ENCODE measurements at regions not wholly inside any gene's neighbourhood (a gene's known extent, or its start where the extent isn't known, plus 50 kb on each side); places are given as distances from the start of the nearest gene placed in this dataset.

DNA sequence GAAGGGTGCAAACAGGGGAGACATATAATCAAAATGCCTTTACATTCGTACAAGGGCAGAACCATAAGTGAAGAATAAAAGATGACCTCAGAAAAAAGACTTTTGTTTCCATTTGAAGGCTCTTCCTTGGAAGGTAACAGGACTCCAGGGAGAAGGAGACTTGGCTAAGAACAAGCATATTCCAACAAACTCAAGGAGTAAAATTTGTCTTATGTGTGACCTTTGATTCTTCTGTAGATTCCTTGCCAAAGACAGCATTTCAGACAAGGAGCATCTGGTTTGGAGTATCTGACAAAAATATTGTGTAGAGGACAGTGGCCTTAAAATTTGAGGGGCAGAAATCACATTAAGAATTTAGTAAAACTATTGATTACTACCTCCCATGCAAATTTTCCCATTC is 991.9 kb downstream of the FLRT2 start:
- Histone ChIP-seq H3F3A (ENCODE audit: insufficient read depth, low read length, poor library complexity, severe bottlenecking) (no peaks in the 10 kb centered on the region), H3K9me2 (ENCODE audit: insufficient read depth, low read length) (no peaks in the 10 kb centered on the region), H4K20me1 (ENCODE audit: insufficient read depth) (no peaks in the 10 kb centered on the region), H3K9ac (ENCODE audit: low read length) (no peak overlapping the region), H3K27ac (ENCODE audit: low read length) (no peak overlapping the region), H3K36me3 (ENCODE audit: insufficient read depth, low read length) (no peaks in the 10 kb centered on the region), H3K9me3 (ENCODE audit: low read length) (no peaks in the 10 kb centered on the region), H3K4me2 (ENCODE audit: low read length) (no peak overlapping the region), H3K27me3 (ENCODE audit: insufficient read depth, low read depth, low read length) (no peaks in the 10 kb centered on the region), H2AFZ (ENCODE audit: low read depth, low read length) (no peak overlapping the region), H3K4me3 (ENCODE audit: low read length) (no peak overlapping the region), H3K79me2 (replicated peaks; ENCODE audit: insufficient read depth, low read length) (no peaks in the 10 kb centered on the region)
- TF ChIP-seq TAF1 (IDR thresholded peaks at IDR 0.05; ENCODE audit: low read depth) (no peak), POLR2AphosphoS5 (IDR thresholded peaks at IDR 0.05) (no peak), EP300 (conservative IDR thresholded peaks at IDR 0.05; ENCODE audit: poor library complexity, severe bottlenecking) (no peak), EZH2 (IDR thresholded peaks at IDR 0.05; ENCODE audit: borderline replicate concordance, insufficient read depth, low read length, poor library complexity, severe bottlenecking) (no peak), MXI1 (conservative IDR thresholded peaks at IDR 0.05; ENCODE audit: poor library complexity, severe bottlenecking) (no peak), SMC3 (conservative IDR thresholded peaks at IDR 0.05; ENCODE audit: poor library complexity) (no peak), RAD21 (conservative IDR thresholded peaks at IDR 0.05) (no peak)
- TF ChIP-seq, protein P1, sequence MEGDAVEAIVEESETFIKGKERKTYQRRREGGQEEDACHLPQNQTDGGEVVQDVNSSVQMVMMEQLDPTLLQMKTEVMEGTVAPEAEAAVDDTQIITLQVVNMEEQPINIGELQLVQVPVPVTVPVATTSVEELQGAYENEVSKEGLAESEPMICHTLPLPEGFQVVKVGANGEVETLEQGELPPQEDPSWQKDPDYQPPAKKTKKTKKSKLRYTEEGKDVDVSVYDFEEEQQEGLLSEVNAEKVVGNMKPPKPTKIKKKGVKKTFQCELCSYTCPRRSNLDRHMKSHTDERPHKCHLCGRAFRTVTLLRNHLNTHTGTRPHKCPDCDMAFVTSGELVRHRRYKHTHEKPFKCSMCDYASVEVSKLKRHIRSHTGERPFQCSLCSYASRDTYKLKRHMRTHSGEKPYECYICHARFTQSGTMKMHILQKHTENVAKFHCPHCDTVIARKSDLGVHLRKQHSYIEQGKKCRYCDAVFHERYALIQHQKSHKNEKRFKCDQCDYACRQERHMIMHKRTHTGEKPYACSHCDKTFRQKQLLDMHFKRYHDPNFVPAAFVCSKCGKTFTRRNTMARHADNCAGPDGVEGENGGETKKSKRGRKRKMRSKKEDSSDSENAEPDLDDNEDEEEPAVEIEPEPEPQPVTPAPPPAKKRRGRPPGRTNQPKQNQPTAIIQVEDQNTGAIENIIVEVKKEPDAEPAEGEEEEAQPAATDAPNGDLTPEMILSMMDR (IDR thresholded peaks at IDR 0.05; ENCODE audit: poor library complexity, severe bottlenecking): no peak
- TF ChIP-seq, protein P2, sequence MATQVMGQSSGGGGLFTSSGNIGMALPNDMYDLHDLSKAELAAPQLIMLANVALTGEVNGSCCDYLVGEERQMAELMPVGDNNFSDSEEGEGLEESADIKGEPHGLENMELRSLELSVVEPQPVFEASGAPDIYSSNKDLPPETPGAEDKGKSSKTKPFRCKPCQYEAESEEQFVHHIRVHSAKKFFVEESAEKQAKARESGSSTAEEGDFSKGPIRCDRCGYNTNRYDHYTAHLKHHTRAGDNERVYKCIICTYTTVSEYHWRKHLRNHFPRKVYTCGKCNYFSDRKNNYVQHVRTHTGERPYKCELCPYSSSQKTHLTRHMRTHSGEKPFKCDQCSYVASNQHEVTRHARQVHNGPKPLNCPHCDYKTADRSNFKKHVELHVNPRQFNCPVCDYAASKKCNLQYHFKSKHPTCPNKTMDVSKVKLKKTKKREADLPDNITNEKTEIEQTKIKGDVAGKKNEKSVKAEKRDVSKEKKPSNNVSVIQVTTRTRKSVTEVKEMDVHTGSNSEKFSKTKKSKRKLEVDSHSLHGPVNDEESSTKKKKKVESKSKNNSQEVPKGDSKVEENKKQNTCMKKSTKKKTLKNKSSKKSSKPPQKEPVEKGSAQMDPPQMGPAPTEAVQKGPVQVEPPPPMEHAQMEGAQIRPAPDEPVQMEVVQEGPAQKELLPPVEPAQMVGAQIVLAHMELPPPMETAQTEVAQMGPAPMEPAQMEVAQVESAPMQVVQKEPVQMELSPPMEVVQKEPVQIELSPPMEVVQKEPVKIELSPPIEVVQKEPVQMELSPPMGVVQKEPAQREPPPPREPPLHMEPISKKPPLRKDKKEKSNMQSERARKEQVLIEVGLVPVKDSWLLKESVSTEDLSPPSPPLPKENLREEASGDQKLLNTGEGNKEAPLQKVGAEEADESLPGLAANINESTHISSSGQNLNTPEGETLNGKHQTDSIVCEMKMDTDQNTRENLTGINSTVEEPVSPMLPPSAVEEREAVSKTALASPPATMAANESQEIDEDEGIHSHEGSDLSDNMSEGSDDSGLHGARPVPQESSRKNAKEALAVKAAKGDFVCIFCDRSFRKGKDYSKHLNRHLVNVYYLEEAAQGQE (IDR thresholded peaks at IDR 0.05; ENCODE audit: borderline replicate concordance): no peak

DNA sequence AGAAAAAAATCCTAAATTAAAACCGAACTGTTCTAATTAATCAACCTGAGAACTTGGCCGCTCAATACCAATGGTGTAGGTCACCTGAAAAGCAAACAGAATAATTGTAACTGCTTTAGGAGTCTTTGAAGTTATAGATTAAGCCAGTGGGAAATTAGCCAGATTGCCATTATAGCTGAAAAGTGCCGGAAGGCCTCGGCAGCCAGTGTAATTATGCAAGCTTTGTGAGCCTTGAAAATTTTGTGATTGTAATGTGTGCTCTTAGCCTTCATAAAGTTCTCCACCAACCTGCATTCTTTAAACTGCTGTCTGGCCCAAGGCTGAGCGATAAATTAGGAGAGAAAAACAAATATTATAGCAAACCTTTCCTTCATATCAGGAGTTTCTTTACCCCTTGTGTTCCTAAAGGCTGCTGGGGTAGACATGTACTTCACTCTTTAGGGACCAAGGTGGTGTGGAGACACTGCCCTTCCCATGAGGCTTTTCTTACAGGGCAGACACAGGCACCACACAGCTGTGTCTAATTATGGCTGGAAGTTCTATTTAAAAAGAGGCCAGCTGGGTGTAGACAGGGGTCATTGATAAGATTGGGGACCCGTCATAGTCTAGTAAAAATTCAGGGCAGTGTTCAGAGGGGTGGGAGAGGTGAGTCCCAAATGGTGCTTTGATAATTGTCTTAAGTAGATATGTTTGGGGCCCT is 991.2 kb downstream of the FLRT2 start:
- TF ChIP-seq MXI1 (conservative IDR thresholded peaks at IDR 0.05; ENCODE audit: poor library complexity, severe bottlenecking) (no peak), SMC3 (conservative IDR thresholded peaks at IDR 0.05; ENCODE audit: poor library complexity) (no peak), POLR2AphosphoS5 (IDR thresholded peaks at IDR 0.05) (no peak), RAD21 (conservative IDR thresholded peaks at IDR 0.05) (no peak), EZH2 (IDR thresholded peaks at IDR 0.05; ENCODE audit: borderline replicate concordance, insufficient read depth, low read length, poor library complexity, severe bottlenecking) (no peak), EP300 (conservative IDR thresholded peaks at IDR 0.05; ENCODE audit: poor library complexity, severe bottlenecking) (no peak), TAF1 (IDR thresholded peaks at IDR 0.05; ENCODE audit: low read depth) (no peak)
- TF ChIP-seq, protein P2 (IDR thresholded peaks at IDR 0.05; ENCODE audit: borderline replicate concordance): no peak
- TF ChIP-seq, protein P1 (IDR thresholded peaks at IDR 0.05; ENCODE audit: poor library complexity, severe bottlenecking): no peak
- Histone ChIP-seq H3K9me3 (ENCODE audit: low read length) (no peaks in the 10 kb centered on the region), H3K27me3 (ENCODE audit: insufficient read depth, low read depth, low read length) (no peaks in the 10 kb centered on the region), H3K27ac (ENCODE audit: low read length) (no peak overlapping the region), H3K79me2 (replicated peaks; ENCODE audit: insufficient read depth, low read length) (no peaks in the 10 kb centered on the region), H3K9ac (ENCODE audit: low read length) (no peak overlapping the region), H3K4me2 (ENCODE audit: low read length) (no peak overlapping the region), H3K36me3 (ENCODE audit: insufficient read depth, low read length) (no peaks in the 10 kb centered on the region), H3F3A (ENCODE audit: insufficient read depth, low read length, poor library complexity, severe bottlenecking) (no peaks in the 10 kb centered on the region), H2AFZ (ENCODE audit: low read depth, low read length) (no peak overlapping the region), H3K9me2 (ENCODE audit: insufficient read depth, low read length) (no peaks in the 10 kb centered on the region), H3K4me3 (ENCODE audit: low read length) (no peak overlapping the region), H4K20me1 (ENCODE audit: insufficient read depth) (no peaks in the 10 kb centered on the region)
